Myocyte (in vitro differentiated cells): ENCODE measurements at regions not wholly inside any gene's neighbourhood (a gene's known extent, or its start where the extent isn't known, plus 50 kb on each side); places are given as distances from the start of the nearest gene placed in this dataset.
"Not testable (repeated sequence)": the region's sequence is repeated elsewhere in the genome, so short reads cannot be mapped to it uniquely, and the experiment has no call there.

Experiments
- DNase-seq: peaks from one replicate; pipeline ENCODE4 v3.0.0-alpha.2; 2012; ENCODE audit warnings: low read depth

GRCh38 chr15:61367953-61368352 is 138.9 kb upstream of the RORA start:
- no peak for DNase-seq

GRCh38 chr15:61364871-61365270 is 135.8 kb upstream of the RORA start:
- no peak for DNase-seq

GRCh38 chr15:61362912-61363311 is 133.8 kb upstream of the RORA start:
- not testable (repeated sequence) for DNase-seq

- DNase-seq: no peak
Measured at GRCh38 chr15:61344293-61344692, 115.2 kb upstream of the RORA start.

GRCh38 chr15:61342390-61342789 is 113.3 kb upstream of the RORA start:
- DNase-seq: no peak

- DNase-seq: peak; percentile 3
Measured at GRCh38 chr15:61339516-61339915, 110.4 kb upstream of the RORA start.

GRCh38 chr15:61337541-61337940 is 108.4 kb upstream of the RORA start:
- DNase-seq: no peak

- no peak for DNase-seq
Measured at GRCh38 chr15:61336026-61336638, 107.0 kb upstream of the RORA start.

GRCh38 chr15:61334714-61335113 is 105.6 kb upstream of the RORA start:
- not testable (repeated sequence) for DNase-seq

- DNase-seq: no peak
Measured at GRCh38 chr15:61331019-61331418, 101.9 kb upstream of the RORA start.

- DNase-seq: no peak
Measured at GRCh38 chr15:61327019-61327631, 98.0 kb upstream of the RORA start.

GRCh38 chr15:61319892-61320291 is 90.8 kb upstream of the RORA start:
- no peak for DNase-seq

- DNase-seq: no peak
Measured at GRCh38 chr15:61318802-61319525, 89.9 kb upstream of the RORA start.

- DNase-seq: no peak
Measured at GRCh38 chr15:61318301-61318700, 89.2 kb upstream of the RORA start.

- no peak for DNase-seq
Measured at GRCh38 chr15:61315471-61315870, 86.4 kb upstream of the RORA start.

GRCh38 chr15:61314427-61314826 is 85.3 kb upstream of the RORA start:
- DNase-seq: no peak

- no peak for DNase-seq
Measured at GRCh38 chr15:61309617-61310016, 80.5 kb upstream of the RORA start.

- no peak for DNase-seq
Measured at GRCh38 chr15:61309031-61309511, 80.0 kb upstream of the RORA start.

GRCh38 chr15:61308437-61308836 is 79.3 kb upstream of the RORA start:
- DNase-seq: no peak

GRCh38 chr15:61307474-61307873 is 78.4 kb upstream of the RORA start:
- no peak for DNase-seq

- no peak for DNase-seq
Measured at GRCh38 chr15:61301701-61302100, 72.6 kb upstream of the RORA start.

- no peak for DNase-seq
Measured at GRCh38 chr15:61299075-61299763, 70.1 kb upstream of the RORA start.
